Glutamatergic neuron (in vitro differentiated cells): ENCODE measurements at regions not wholly inside any gene's neighbourhood (a gene's known extent, or its start where the extent isn't known, plus 50 kb on each side); places are given as distances from the start of the nearest gene placed in this dataset.

Source experiments
- DNase-seq: peaks from one replicate; pipeline ENCODE4 v3.0.0; 2022
- H3K27ac Mint-ChIP-seq: one replicate; pipeline ENCODE4 v1.8.0; 2020; ENCODE audit warnings: mild to moderate bottlenecking, mixed read lengths, inconsistent platforms; ENCODE audit not compliant: unreplicated experiment
- H3K27me3 Mint-ChIP-seq: one replicate; pipeline ENCODE4 v1.8.0; 2020; ENCODE audit warnings: mild to moderate bottlenecking, moderate library complexity, mixed read lengths, inconsistent platforms; ENCODE audit not compliant: unreplicated experiment
- H3K36me3 Mint-ChIP-seq: one replicate; pipeline ENCODE4 v1.8.0; 2020; ENCODE audit warnings: mild to moderate bottlenecking, mixed read lengths, inconsistent platforms; ENCODE audit not compliant: unreplicated experiment
- H3K4me1 Mint-ChIP-seq: one replicate; pipeline ENCODE4 v1.8.0; 2020; ENCODE audit warnings: mild to moderate bottlenecking, low read depth, mixed read lengths, inconsistent platforms; ENCODE audit not compliant: unreplicated experiment
- H3K4me3 Mint-ChIP-seq: one replicate; pipeline ENCODE4 v1.8.0; 2020; ENCODE audit warnings: mild to moderate bottlenecking, mixed read lengths, inconsistent platforms; ENCODE audit not compliant: unreplicated experiment
- H3K9me3 Mint-ChIP-seq: one replicate; pipeline ENCODE4 v1.8.0; 2020; ENCODE audit warnings: mild to moderate bottlenecking, moderate library complexity, mixed read lengths, inconsistent platforms; ENCODE audit not compliant: unreplicated experiment
- CTCF ChIP-seq: fragments of 200-600 bp; sonication (generic); IDR thresholded peaks from one replicate; pipeline ENCODE4 v1.5.0; 2021; ENCODE audit not compliant: partially characterized antibody, unreplicated experiment

DNA sequence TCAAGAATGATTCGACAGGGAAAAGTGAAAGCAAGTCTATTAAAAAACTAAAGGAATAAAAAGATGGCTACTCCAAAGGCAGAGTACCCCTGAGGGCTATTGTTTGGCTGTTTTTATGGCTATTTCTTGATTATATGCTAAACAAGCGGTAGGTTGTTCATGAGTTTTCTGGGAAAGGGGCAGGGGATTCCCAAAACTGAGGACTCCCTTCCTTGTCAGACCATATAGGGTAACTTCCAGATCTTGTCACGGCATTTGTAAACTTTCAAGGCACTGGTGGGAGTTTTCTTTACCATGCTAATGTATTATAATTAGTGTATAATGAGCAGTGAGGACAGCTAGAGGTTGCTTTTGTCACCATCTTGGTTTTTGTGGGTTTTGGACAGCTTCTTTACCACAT, 474.9 kb upstream of the MC4R start:
- Mint-ChIP-seq H3K4me1 (peaks cover 4% of the 10 kb centered on the region), H3K4me3 (no peak overlapping the region), H3K9me3 (peaks cover 5% of the 10 kb centered on the region), H3K27me3 (no peaks in the 10 kb centered on the region), H3K27ac (no peak overlapping the region), H3K36me3 (peaks cover 6% of the 10 kb centered on the region)
- no peak for DNase-seq
- no peak for TF ChIP-seq CTCF

GRCh38 chr18:60861575-60861974, 471.7 kb upstream of the CDH20 start:
- Mint-ChIP-seq H3K36me3 (no peaks in the 10 kb centered on the region), H3K27ac (no peak overlapping the region), H3K4me1 (peaks cover 2% of the 10 kb centered on the region), H3K9me3 (no peaks in the 10 kb centered on the region), H3K4me3 (no peak overlapping the region), H3K27me3 (no peaks in the 10 kb centered on the region)
- no peak for DNase-seq
- no peak for TF ChIP-seq CTCF

DNA sequence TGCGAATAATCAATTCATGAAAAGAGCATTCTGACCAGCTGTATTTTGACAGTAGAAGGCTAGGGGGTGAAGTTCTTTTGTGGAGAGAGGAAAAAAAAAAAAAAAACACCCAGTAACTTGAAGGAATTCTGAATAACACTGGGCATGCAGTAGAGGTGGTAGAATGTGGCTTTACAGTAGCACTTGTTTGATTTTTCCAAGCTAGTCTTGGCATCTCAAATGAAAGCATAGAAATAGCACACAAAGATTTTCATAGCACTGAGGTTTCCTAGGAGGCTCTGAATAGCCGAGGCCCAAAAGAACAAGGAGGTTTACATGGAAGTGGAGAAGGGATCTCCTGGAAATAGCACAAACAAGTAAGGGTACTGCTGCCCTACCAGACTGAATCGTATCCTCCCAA, 470.2 kb upstream of the CDH20 start:
- Mint-ChIP-seq H3K4me3 (no peak overlapping the region), H3K9me3 (no peaks in the 10 kb centered on the region), H3K27me3 (no peaks in the 10 kb centered on the region), H3K36me3 (no peaks in the 10 kb centered on the region), H3K27ac (no peak overlapping the region), H3K4me1 (peaks cover 2% of the 10 kb centered on the region)
- DNase-seq = no peak
- TF ChIP-seq CTCF = no peak

DNA sequence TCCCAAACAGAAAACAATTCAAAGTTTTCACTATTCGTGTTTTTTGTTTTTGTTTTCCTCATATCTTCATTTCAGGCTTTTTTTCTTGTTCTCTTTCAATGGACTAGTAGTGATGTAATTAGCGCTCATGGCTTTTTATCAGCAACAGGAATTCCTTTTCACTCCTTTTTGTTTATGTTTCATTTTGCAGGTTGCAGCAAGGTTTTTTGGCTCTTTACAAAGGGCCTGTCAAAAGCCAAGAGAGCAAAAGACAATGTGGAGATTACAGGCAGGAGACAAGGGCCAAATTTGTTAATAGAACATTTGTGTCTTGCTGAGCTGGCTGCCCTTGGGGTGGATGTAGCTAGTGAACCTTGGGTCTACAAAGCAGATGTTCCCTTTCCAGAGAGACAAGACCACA, 467.4 kb upstream of the CDH20 start:
- Mint-ChIP-seq H3K4me3 (no peak overlapping the region), H3K4me1 (peaks cover 2% of the 10 kb centered on the region), H3K27ac (no peak overlapping the region), H3K27me3 (no peaks in the 10 kb centered on the region), H3K9me3 (no peaks in the 10 kb centered on the region), H3K36me3 (no peaks in the 10 kb centered on the region)
- no peak for DNase-seq
- no peak for TF ChIP-seq CTCF

- TF ChIP-seq CTCF = no peak
- no peaks in the 10 kb centered on the region for H3K36me3 Mint-ChIP-seq
Observed at GRCh38 chr18:60870261-60871153, 462.7 kb upstream of the CDH20 start.

More at GRCh38 chr18:60870261-60871153, 462.7 kb upstream of the CDH20 start:
- H3K9me3 Mint-ChIP-seq = no peaks in the 10 kb centered on the region
- H3K4me3 Mint-ChIP-seq = no peak overlapping the region
- no peak overlapping the region for H3K27ac Mint-ChIP-seq
- no peaks in the 10 kb centered on the region for H3K4me1 Mint-ChIP-seq
- no peaks in the 10 kb centered on the region for H3K27me3 Mint-ChIP-seq
- DNase-seq = no peak
